ENCODE measurements at regions not wholly inside any gene's neighbourhood (a gene's known extent, or its start where the extent isn't known, plus 50 kb on each side); places are given as distances from the start of the nearest gene placed in this dataset.

DNA sequence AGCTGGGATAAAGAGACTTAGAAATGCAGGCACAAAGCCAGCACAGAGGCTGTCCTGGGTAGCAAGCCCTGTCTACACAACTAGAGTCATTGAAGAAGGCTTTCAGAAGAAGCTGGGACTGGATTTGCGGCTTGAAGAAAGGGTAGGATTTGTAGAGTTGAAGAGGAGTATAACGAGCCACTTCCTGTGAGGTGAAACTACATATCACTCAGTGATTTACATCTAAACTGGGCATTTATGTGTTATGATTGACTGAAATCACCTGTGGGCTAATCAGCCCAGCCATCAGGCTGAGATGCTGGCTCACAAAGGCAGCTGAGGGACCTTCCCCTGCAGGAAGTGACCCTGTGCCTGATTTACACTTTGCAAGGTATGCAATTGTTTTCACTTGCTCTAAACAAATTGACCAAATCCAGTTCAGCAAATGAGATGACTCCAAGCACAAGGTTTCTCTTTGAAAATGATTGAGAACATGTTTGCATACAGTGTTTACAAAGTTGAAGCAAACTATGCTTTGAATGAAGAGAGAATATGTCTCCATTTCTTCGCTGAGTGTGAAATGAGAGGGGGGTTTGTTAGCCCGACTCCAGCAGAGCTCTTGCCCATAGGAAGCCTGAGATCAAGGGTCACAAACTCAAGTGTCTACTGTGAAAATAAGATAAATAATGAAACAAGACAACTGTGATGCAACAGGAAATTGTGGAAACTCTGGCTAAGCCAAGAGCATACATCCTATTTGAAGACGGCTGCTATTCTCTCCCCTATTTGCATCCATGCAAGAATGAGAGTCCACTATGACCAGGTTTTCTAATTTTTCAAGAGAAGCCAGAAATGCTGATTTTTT is 69.3 kb upstream of the HK2 start:
- TF ChIP-seq, protein P1, sequence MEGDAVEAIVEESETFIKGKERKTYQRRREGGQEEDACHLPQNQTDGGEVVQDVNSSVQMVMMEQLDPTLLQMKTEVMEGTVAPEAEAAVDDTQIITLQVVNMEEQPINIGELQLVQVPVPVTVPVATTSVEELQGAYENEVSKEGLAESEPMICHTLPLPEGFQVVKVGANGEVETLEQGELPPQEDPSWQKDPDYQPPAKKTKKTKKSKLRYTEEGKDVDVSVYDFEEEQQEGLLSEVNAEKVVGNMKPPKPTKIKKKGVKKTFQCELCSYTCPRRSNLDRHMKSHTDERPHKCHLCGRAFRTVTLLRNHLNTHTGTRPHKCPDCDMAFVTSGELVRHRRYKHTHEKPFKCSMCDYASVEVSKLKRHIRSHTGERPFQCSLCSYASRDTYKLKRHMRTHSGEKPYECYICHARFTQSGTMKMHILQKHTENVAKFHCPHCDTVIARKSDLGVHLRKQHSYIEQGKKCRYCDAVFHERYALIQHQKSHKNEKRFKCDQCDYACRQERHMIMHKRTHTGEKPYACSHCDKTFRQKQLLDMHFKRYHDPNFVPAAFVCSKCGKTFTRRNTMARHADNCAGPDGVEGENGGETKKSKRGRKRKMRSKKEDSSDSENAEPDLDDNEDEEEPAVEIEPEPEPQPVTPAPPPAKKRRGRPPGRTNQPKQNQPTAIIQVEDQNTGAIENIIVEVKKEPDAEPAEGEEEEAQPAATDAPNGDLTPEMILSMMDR (conservative IDR thresholded peaks at IDR 0.05; ENCODE audit: low read depth, low read length): no peak
- TF ChIP-seq EZH2 (IDR thresholded peaks at IDR 0.05; ENCODE audit: borderline replicate concordance, low read depth, low read length, poor library complexity, severe bottlenecking): no peak
